Stomach (tissue), 4 donors: ENCODE measurements at regions not wholly inside any gene's neighbourhood (a gene's known extent, or its start where the extent isn't known, plus 50 kb on each side); places are given as distances from the start of the nearest gene placed in this dataset.

Source experiments
- CTCF ChIP-seq, 7 experiments: fragments of 450-650 bp in 4 of 7; fragments of 200-600 bp in 3 of 7; sonication (generic) in 3 of 7; IDR thresholded peaks; one replicate each; pipeline ENCODE4 v1.5.1; 2016 to 2019; ENCODE audit warnings: antibody characterized with exemption in 7 of 7, control low read depth in 2 of 7, mild to moderate bottlenecking in 1 of 7
- EP300 ChIP-seq: sonication (generic); formaldehyde crosslinking; IDR thresholded peaks from one replicate; pipeline ENCODE4 v1.6.1; 2017; ENCODE audit warnings: antibody characterized with exemption
- POLR2A ChIP-seq, 4 donors: fragments of 450-650 bp; IDR thresholded peaks; one replicate each; pipeline ENCODE4 v1.6.1; 2016; ENCODE audit warnings: antibody characterized with exemption in 4 of 4, control low read depth in 2 of 4, mild to moderate bottlenecking in 1 of 4, moderate library complexity in 1 of 4

- no peak for TF ChIP-seq CTCF (IDR thresholded peaks at IDR 0.05)
- no peak for TF ChIP-seq EP300
- TF ChIP-seq POLR2A (IDR thresholded peaks at IDR 0.05), result no peak
Measured at GRCh38 chr7:18293759-18294158, 201.8 kb upstream of the HDAC9 start.
